ENCODE measurements at regions not wholly inside any gene's neighbourhood (a gene's known extent, or its start where the extent isn't known, plus 50 kb on each side); places are given as distances from the start of the nearest gene placed in this dataset.
A peak's percentile ranks its signal among the peaks of the same experiment; 100 is the strongest.

- Histone ChIP-seq H3K27ac (ENCODE audit: low read depth, low read length) (no peak overlapping the region), H3K4me3 (ENCODE audit: low read length) (no peak overlapping the region), H3K9me2 (replicated peaks; ENCODE audit: control insufficient read depth, low read length) (no peaks in the 10 kb centered on the region), H4K20me1 (ENCODE audit: control insufficient read depth, insufficient read depth, low read depth, low read length) (no peaks in the 10 kb centered on the region), H3K27me3 (ENCODE audit: control insufficient read depth, low read length) (peaks cover 33% of the 10 kb centered on the region), H3K4me1 (ENCODE audit: control insufficient read depth, low read length) (no peaks in the 10 kb centered on the region), H3K36me3 (ENCODE audit: control insufficient read depth, low read length) (no peaks in the 10 kb centered on the region), H3K4me2 (ENCODE audit: low read length) (no peak overlapping the region), H3F3A (ENCODE audit: control insufficient read depth, insufficient read depth) (no peaks in the 10 kb centered on the region), H3K9me3 (ENCODE audit: control insufficient read depth, insufficient read depth, low read length) (no peaks in the 10 kb centered on the region), H3K79me2 (ENCODE audit: control insufficient read depth, low read length) (no peaks in the 10 kb centered on the region)
- peak; percentile 38 for TF ChIP-seq CTCF (IDR thresholded peaks at IDR 0.05; ENCODE audit: low read depth, low read length, poor library complexity, severe bottlenecking)
- TF ChIP-seq EZH2phosphoT487 (IDR thresholded peaks at IDR 0.05; ENCODE audit: borderline replicate concordance, low read length), result no peak
Measured at GRCh38 chr9:4375424-4376200, 75.7 kb upstream of the GLIS3 start.

- Histone ChIP-seq H3K36me3 (ENCODE audit: control insufficient read depth, low read length) (no peaks in the 10 kb centered on the region), H3K79me2 (ENCODE audit: control insufficient read depth, low read length) (no peaks in the 10 kb centered on the region), H3K9me2 (replicated peaks; ENCODE audit: control insufficient read depth, low read length) (no peaks in the 10 kb centered on the region), H4K20me1 (ENCODE audit: control insufficient read depth, insufficient read depth, low read depth, low read length) (no peaks in the 10 kb centered on the region), H3K27ac (ENCODE audit: low read depth, low read length) (no peak overlapping the region), H3K9me3 (ENCODE audit: control insufficient read depth, insufficient read depth, low read length) (no peaks in the 10 kb centered on the region), H3K4me2 (ENCODE audit: low read length) (no peak overlapping the region), H3K27me3 (ENCODE audit: control insufficient read depth, low read length) (peaks cover 30% of the 10 kb centered on the region), H3K4me1 (ENCODE audit: control insufficient read depth, low read length) (no peaks in the 10 kb centered on the region), H3F3A (ENCODE audit: control insufficient read depth, insufficient read depth) (no peaks in the 10 kb centered on the region), H3K4me3 (ENCODE audit: low read length) (no peak overlapping the region)
- no peak for TF ChIP-seq EZH2phosphoT487 (IDR thresholded peaks at IDR 0.05; ENCODE audit: borderline replicate concordance, low read length)
- TF ChIP-seq CTCF (IDR thresholded peaks at IDR 0.05; ENCODE audit: low read depth, low read length, poor library complexity, severe bottlenecking), result no peak
Measured at GRCh38 chr9:4371108-4371507, 71.2 kb upstream of the GLIS3 start.

- Histone ChIP-seq H3K79me2 (ENCODE audit: control insufficient read depth, low read length) (no peaks in the 10 kb centered on the region), H3K4me1 (ENCODE audit: control insufficient read depth, low read length) (no peaks in the 10 kb centered on the region), H3F3A (ENCODE audit: control insufficient read depth, insufficient read depth) (no peaks in the 10 kb centered on the region), H3K27ac (ENCODE audit: low read depth, low read length) (no peak overlapping the region), H3K27me3 (ENCODE audit: control insufficient read depth, low read length) (peaks cover 24% of the 10 kb centered on the region), H3K36me3 (ENCODE audit: control insufficient read depth, low read length) (no peaks in the 10 kb centered on the region), H3K9me3 (ENCODE audit: control insufficient read depth, insufficient read depth, low read length) (no peaks in the 10 kb centered on the region), H3K9me2 (replicated peaks; ENCODE audit: control insufficient read depth, low read length) (no peaks in the 10 kb centered on the region), H3K4me3 (ENCODE audit: low read length) (no peak overlapping the region), H3K4me2 (ENCODE audit: low read length) (no peak overlapping the region), H4K20me1 (ENCODE audit: control insufficient read depth, insufficient read depth, low read depth, low read length) (no peaks in the 10 kb centered on the region)
- TF ChIP-seq EZH2phosphoT487 (IDR thresholded peaks at IDR 0.05; ENCODE audit: borderline replicate concordance, low read length), result no peak
- TF ChIP-seq CTCF (IDR thresholded peaks at IDR 0.05; ENCODE audit: low read depth, low read length, poor library complexity, severe bottlenecking), result no peak
Measured at GRCh38 chr9:4370501-4370900, 70.6 kb upstream of the GLIS3 start.

All from DOHH2 (cell line).